Ascending aorta (tissue), 2 donors: ENCODE measurements at regions not wholly inside any gene's neighbourhood (a gene's known extent, or its start where the extent isn't known, plus 50 kb on each side); places are given as distances from the start of the nearest gene placed in this dataset.
A peak's percentile ranks its signal among the peaks of the same experiment; 100 is the strongest.

Experiments
- DNase-seq, 2 donors: peaks; one replicate each; pipeline ENCODE4 v3.0.0-alpha.2; 2019; ENCODE audit warnings: low spot score in 2 of 2
- H3K27ac ChIP-seq, 2 donors: fragments of 200-600 bp; sonication (generic); one replicate each; pipeline ENCODE4 v1.5.1; 2016 to 2017; ENCODE audit warnings: mild to moderate bottlenecking in 1 of 2
- H3K27me3 ChIP-seq: fragments of 200-600 bp; sonication (generic); one replicate; pipeline ENCODE4 v1.5.1; 2017
- H3K36me3 ChIP-seq, 2 donors: fragments of 200-600 bp; sonication (generic); one replicate each; pipeline ENCODE4 v1.5.1; 2016
- H3K4me1 ChIP-seq, 2 donors: fragments of 200-600 bp; sonication (generic); one replicate each; pipeline ENCODE4 v1.5.1; 2016 to 2017; ENCODE audit warnings: mild to moderate bottlenecking in 1 of 2
- H3K4me3 ChIP-seq, 2 donors: fragments of 200-600 bp; sonication (generic); one replicate each; pipeline ENCODE4 v1.5.1; 2016 to 2017; ENCODE audit warnings: mild to moderate bottlenecking in 1 of 2
- H3K9me3 ChIP-seq, 2 donors: fragments of 200-600 bp; sonication (generic); one replicate each; pipeline ENCODE4 v1.5.1; 2016
- CTCF ChIP-seq, 3 experiments: fragments of 200-600 bp in 2 of 3; fragments of 450-650 bp in 1 of 3; sonication (generic) in 2 of 3; IDR thresholded peaks; one replicate each; pipeline ENCODE4 v1.5.1; 2016 to 2019; ENCODE audit warnings: antibody characterized with exemption in 3 of 3, mild to moderate bottlenecking in 1 of 3, moderate library complexity in 1 of 3
- intact Hi-C: fragments of 100-400 bp; cut with DNase I; formaldehyde crosslinking; loops from one replicate; pipeline ENCODE4 v1.15.1; 2023

- no peak for TF ChIP-seq CTCF (IDR thresholded peaks at IDR 0.05)
- DNase-seq, result no peak
- H3K9me3 ChIP-seq, result no peaks in the 10 kb centered on the region
- H3K4me1 ChIP-seq, result no peaks in the 10 kb centered on the region
- intact Hi-C loops, result no loop called here
- H3K36me3 ChIP-seq, result no peaks in the 10 kb centered on the region
- H3K27ac ChIP-seq, result no peak overlapping the region
- no peaks in the 10 kb centered on the region for H3K27me3 ChIP-seq
- H3K4me3 ChIP-seq, result no peak overlapping the region
These were observed 168.6 kb downstream of the HAPSTR1 start for GRCh38 chr16:9259914-9260608.

DNA sequence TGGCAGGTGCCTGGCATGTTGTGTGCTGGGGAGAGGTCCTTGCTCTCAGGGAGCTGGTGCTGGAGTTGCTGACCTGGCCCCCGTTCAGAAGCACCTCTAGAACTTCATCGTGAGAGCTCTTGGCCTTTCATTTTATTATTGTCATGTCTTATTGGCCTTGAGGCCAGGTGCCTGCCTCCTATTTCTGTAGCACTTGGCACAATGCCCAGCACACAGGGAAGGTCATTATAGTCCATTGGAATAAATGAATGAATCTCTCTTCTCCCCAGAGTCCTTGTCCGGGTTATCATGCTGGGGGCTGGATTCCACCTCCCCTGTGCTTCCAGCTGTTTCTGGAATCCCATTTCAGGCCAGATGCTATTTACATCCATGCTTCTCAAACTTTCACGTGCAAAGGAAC is 169.2 kb downstream of the HAPSTR1 start:
- Histone ChIP-seq H3K9me3 (no peaks in the 10 kb centered on the region), H3K4me1 (no peaks in the 10 kb centered on the region), H3K36me3 (no peaks in the 10 kb centered on the region), H3K4me3 (no peak overlapping the region), H3K27me3 (no peaks in the 10 kb centered on the region), H3K27ac (no peak overlapping the region)
- no peak for TF ChIP-seq CTCF (IDR thresholded peaks at IDR 0.05)
- intact Hi-C loops, result no loop called here
- no peak for DNase-seq

GRCh38 chr16:9261376-9261775 is 169.9 kb downstream of the HAPSTR1 start:
- Histone ChIP-seq H3K27ac (no peak overlapping the region), H3K4me1 (no peaks in the 10 kb centered on the region), H3K4me3 (no peak overlapping the region), H3K36me3 (no peaks in the 10 kb centered on the region), H3K9me3 (no peaks in the 10 kb centered on the region), H3K27me3 (no peaks in the 10 kb centered on the region)
- DNase-seq, result no peak
- intact Hi-C loops, result no loop called here
- TF ChIP-seq CTCF (IDR thresholded peaks at IDR 0.05), result no peak

- Histone ChIP-seq H3K4me3 (no peak overlapping the region), H3K27ac (no peak overlapping the region), H3K4me1 (no peaks in the 10 kb centered on the region), H3K27me3 (no peaks in the 10 kb centered on the region), H3K9me3 (no peaks in the 10 kb centered on the region), H3K36me3 (no peaks in the 10 kb centered on the region)
- intact Hi-C loops, result no loop called here
- no peak for DNase-seq
- TF ChIP-seq CTCF (IDR thresholded peaks at IDR 0.05), result no peak
These were observed 171.7 kb downstream of the HAPSTR1 start for GRCh38 chr16:9262941-9263715.

GRCh38 chr16:9264067-9264466 is 172.6 kb downstream of the HAPSTR1 start:
- H3K4me3 ChIP-seq, result no peak overlapping the region
- H3K9me3 ChIP-seq, result no peaks in the 10 kb centered on the region
- no peak for TF ChIP-seq CTCF (IDR thresholded peaks at IDR 0.05)
- no peaks in the 10 kb centered on the region for H3K4me1 ChIP-seq
- no peaks in the 10 kb centered on the region for H3K36me3 ChIP-seq
- DNase-seq, result no peak
- H3K27ac ChIP-seq, result peak overlapping the region in 1 of 2 donors; percentile 28
- intact Hi-C loops, result no loop called here
- H3K27me3 ChIP-seq, result no peaks in the 10 kb centered on the region
